Renal cortical epithelial cell (primary cell): ENCODE measurements at regions not wholly inside any gene's neighbourhood (a gene's known extent, or its start where the extent isn't known, plus 50 kb on each side); places are given as distances from the start of the nearest gene placed in this dataset.
"Not testable (repeated sequence)": the region's sequence is repeated elsewhere in the genome, so short reads cannot be mapped to it uniquely, and the experiment has no call there.

Source experiments
- DNase-seq: peaks from one replicate; pipeline ENCODE4 v3.0.0-alpha.2; 2011; ENCODE audit warnings: low read depth

- DNase-seq: no peak
Measured at GRCh38 chr3:112736805-112737566, 96.0 kb upstream of the CCDC80 start.

- DNase-seq: no peak
Measured at GRCh38 chr3:112736386-112736785, 95.4 kb upstream of the CCDC80 start.

GRCh38 chr3:112735926-112736325, 95.0 kb upstream of the CCDC80 start:
- no peak for DNase-seq

GRCh38 chr3:112734736-112735350, 93.9 kb upstream of the CCDC80 start:
- peak; percentile 54 for DNase-seq

- DNase-seq: no peak
Measured at GRCh38 chr3:112734171-112734570, 93.2 kb upstream of the CCDC80 start.

- DNase-seq: no peak
Measured at GRCh38 chr3:112730210-112730609, 89.3 kb upstream of the CCDC80 start.

GRCh38 chr3:112721231-112721630, 80.3 kb upstream of the CCDC80 start:
- DNase-seq: no peak

GRCh38 chr3:112718967-112719366, 78.0 kb upstream of the CCDC80 start:
- DNase-seq: no peak

- DNase-seq: no peak
Measured at GRCh38 chr3:112718516-112718915, 77.6 kb upstream of the CCDC80 start.

- DNase-seq: no peak
Measured at GRCh38 chr3:112709911-112710310, 69.0 kb upstream of the CCDC80 start.

GRCh38 chr3:112699436-112699978, 58.6 kb upstream of the CCDC80 start:
- DNase-seq: peak; percentile 84

GRCh38 chr3:112698442-112698841, 57.5 kb upstream of the CCDC80 start:
- DNase-seq: not testable (repeated sequence)

- DNase-seq: not testable (repeated sequence)
Measured at GRCh38 chr3:112696244-112696643, 55.3 kb upstream of the CCDC80 start.

- DNase-seq: not testable (repeated sequence)
Measured at GRCh38 chr3:112695377-112696108, 54.6 kb upstream of the CCDC80 start.

- not testable (repeated sequence) for DNase-seq
Measured at GRCh38 chr3:112694906-112695305, 54.0 kb upstream of the CCDC80 start.

GRCh38 chr3:112693186-112693585, 52.2 kb upstream of the CCDC80 start:
- no peak for DNase-seq
